CD4-positive, CD25-positive, alpha-beta regulatory T cell (primary cell): ENCODE measurements at regions not wholly inside any gene's neighbourhood (a gene's known extent, or its start where the extent isn't known, plus 50 kb on each side); places are given as distances from the start of the nearest gene placed in this dataset.

Source experiments
- ATAC-seq, 2 donors: fragments of 150-1000 bp; cut with Tn5 transposase; one replicate each; pipeline ENCODE4 v1.10.0; 2021; ENCODE audit warnings: low read depth in 2 of 2, moderate number of reproducible peaks in 2 of 2, moderate library complexity in 1 of 2
- DNase-seq, 3 donors: peaks; one replicate each; pipeline versions ENCODE4 v3.0.0 to v3.0.0-alpha.2; 2012 to 2022; ENCODE audit warnings: mixed read lengths in 1 of 3
- H3K27ac ChIP-seq: one replicate; pipeline ENCODE4 v1.7.0; 2013; ENCODE audit warnings: mild to moderate bottlenecking, low read length; ENCODE audit not compliant: insufficient read depth, poor library complexity, severe bottlenecking
- H3K27me3 ChIP-seq: one replicate; pipeline ENCODE4 v1.7.0; 2013; ENCODE audit warnings: low read length; ENCODE audit not compliant: control insufficient read depth, insufficient read depth
- H3K36me3 ChIP-seq: one replicate; pipeline ENCODE4 v1.7.0; 2013; ENCODE audit warnings: mild to moderate bottlenecking, low read length, moderate library complexity; ENCODE audit not compliant: control insufficient read depth, insufficient read depth
- H3K4me1 ChIP-seq: 2 replicates; pipeline ENCODE4 v1.7.0; 2013; ENCODE audit warnings: mild to moderate bottlenecking, low read length; ENCODE audit not compliant: insufficient read depth, control insufficient read depth, poor library complexity, severe bottlenecking
- H3K4me3 ChIP-seq: one replicate; pipeline ENCODE4 v1.7.0; 2013; ENCODE audit warnings: low read depth, mild to moderate bottlenecking, low read length, moderate library complexity
- H3K9me3 ChIP-seq, 2 experiments: 1 replicate in 1 of 2; 2 replicates in 1 of 2; pipeline ENCODE4 v1.7.0; 2013; ENCODE audit warnings: low read length in 2 of 2, mild to moderate bottlenecking in 1 of 2, moderate library complexity in 1 of 2; ENCODE audit not compliant: control insufficient read depth in 2 of 2
- H3K27ac Mint-ChIP-seq, 3 donors: one replicate each; pipeline ENCODE4 v1.8.0; 2020 to 2022; ENCODE audit warnings: mild to moderate bottlenecking in 3 of 3, mixed read lengths in 3 of 3, moderate library complexity in 2 of 3
- H3K27me3 Mint-ChIP-seq: one replicate; pipeline ENCODE4 v1.8.0; 2022; ENCODE audit warnings: mild to moderate bottlenecking, mixed read lengths
- H3K36me3 Mint-ChIP-seq: one replicate; pipeline ENCODE4 v1.8.0; 2020; ENCODE audit warnings: mixed read lengths
- H3K4me1 Mint-ChIP-seq, 4 donors: one replicate each; pipeline ENCODE4 v1.8.0; 2020 to 2022; ENCODE audit warnings: mixed read lengths in 4 of 4, mild to moderate bottlenecking in 1 of 4
- H3K4me3 Mint-ChIP-seq, 4 donors: one replicate each; pipeline ENCODE4 v1.8.0; 2020 to 2022; ENCODE audit warnings: mild to moderate bottlenecking in 4 of 4, mixed read lengths in 4 of 4, moderate library complexity in 3 of 4
- H3K9me3 Mint-ChIP-seq, 7 donors: one replicate each; pipeline ENCODE4 v1.8.0; 2020 to 2022; ENCODE audit warnings: mixed read lengths in 7 of 7, mild to moderate bottlenecking in 3 of 7, moderate library complexity in 2 of 7

- DNase-seq (no peak), ATAC-seq (no peak)
- peaks cover 22% of the 10 kb centered on the region for H3K27me3 Mint-ChIP-seq
- no peak overlapping the region for H3K27ac Mint-ChIP-seq
- H3K4me1 Mint-ChIP-seq, result no peaks in the 10 kb centered on the region
- Histone ChIP-seq H3K4me3 (no peak overlapping the region), H3K4me1 (no peaks in the 10 kb centered on the region), H3K27ac (no peak overlapping the region), H3K27me3 (peaks cover 1% of the 10 kb centered on the region), H3K9me3 (peaks cover 0 to 4% of the 10 kb centered on the region in 2 experiments), H3K36me3 (no peaks in the 10 kb centered on the region)
- H3K4me3 Mint-ChIP-seq, result no peak overlapping the region
- no peaks in the 10 kb centered on the region for H3K36me3 Mint-ChIP-seq
- H3K9me3 Mint-ChIP-seq, result peaks cover 0 to 11% (median 5%) of the 10 kb centered on the region in 7 donors
Measured at GRCh38 chr13:44074611-44075010, 194.9 kb downstream of the LACC1 start.

GRCh38 chr13:44075113-44075512 is 195.4 kb downstream of the LACC1 start:
- H3K4me1 Mint-ChIP-seq, result no peaks in the 10 kb centered on the region
- Histone ChIP-seq H3K36me3 (no peaks in the 10 kb centered on the region), H3K27me3 (peaks cover 1% of the 10 kb centered on the region), H3K4me3 (no peak overlapping the region), H3K27ac (no peak overlapping the region), H3K4me1 (no peaks in the 10 kb centered on the region), H3K9me3 (peaks cover 0 to 4% of the 10 kb centered on the region in 2 experiments)
- peaks cover 20% of the 10 kb centered on the region for H3K27me3 Mint-ChIP-seq
- H3K36me3 Mint-ChIP-seq, result no peaks in the 10 kb centered on the region
- no peak overlapping the region for H3K27ac Mint-ChIP-seq
- ATAC-seq (no peak), DNase-seq (no peak)
- peaks cover 0 to 11% (median 5%) of the 10 kb centered on the region in 7 donors for H3K9me3 Mint-ChIP-seq
- no peak overlapping the region for H3K4me3 Mint-ChIP-seq

- H3K4me3 Mint-ChIP-seq, result no peak overlapping the region
- DNase-seq (no peak), ATAC-seq (no peak)
- Histone ChIP-seq H3K4me1 (no peaks in the 10 kb centered on the region), H3K4me3 (no peak overlapping the region), H3K27ac (no peak overlapping the region), H3K9me3 (no peaks in the 10 kb centered on the region), H3K27me3 (peaks cover under 1% of the 10 kb centered on the region), H3K36me3 (no peaks in the 10 kb centered on the region)
- H3K36me3 Mint-ChIP-seq, result no peaks in the 10 kb centered on the region
- H3K9me3 Mint-ChIP-seq, result peaks cover 0 to 13% (median 0%) of the 10 kb centered on the region in 7 donors
- H3K27me3 Mint-ChIP-seq, result peaks cover 25% of the 10 kb centered on the region
- no peaks in the 10 kb centered on the region for H3K4me1 Mint-ChIP-seq
- H3K27ac Mint-ChIP-seq, result no peak overlapping the region
Measured at GRCh38 chr13:44078806-44079376, 199.2 kb downstream of the LACC1 start.

- Mint-ChIP-seq H3K9me3 (peaks cover 0 to 13% (median 0%) of the 10 kb centered on the region in 7 donors), H3K27me3 (peaks cover 25% of the 10 kb centered on the region), H3K27ac (no peak overlapping the region), H3K4me1 (no peaks in the 10 kb centered on the region), H3K36me3 (no peaks in the 10 kb centered on the region), H3K4me3 (no peak overlapping the region)
- no peak overlapping the region for H3K27ac ChIP-seq
- DNase-seq (no peak), ATAC-seq (no peak)
- H3K27me3 ChIP-seq, result peaks cover under 1% of the 10 kb centered on the region
- no peaks in the 10 kb centered on the region for H3K4me1 ChIP-seq
- no peaks in the 10 kb centered on the region for H3K36me3 ChIP-seq
- no peaks in the 10 kb centered on the region for H3K9me3 ChIP-seq
- H3K4me3 ChIP-seq, result no peak overlapping the region
Measured at GRCh38 chr13:44079413-44080205, 199.9 kb downstream of the LACC1 start.

- Histone ChIP-seq H3K9me3 (no peaks in the 10 kb centered on the region), H3K4me1 (no peaks in the 10 kb centered on the region), H3K4me3 (no peak overlapping the region), H3K27me3 (peaks cover 4% of the 10 kb centered on the region), H3K27ac (no peak overlapping the region), H3K36me3 (no peaks in the 10 kb centered on the region)
- H3K4me3 Mint-ChIP-seq, result no peak overlapping the region
- DNase-seq (no peak), ATAC-seq (no peak)
- peaks cover 0 to 7% (median 0%) of the 10 kb centered on the region in 7 donors for H3K9me3 Mint-ChIP-seq
- H3K27ac Mint-ChIP-seq, result no peak overlapping the region
- H3K27me3 Mint-ChIP-seq, result peaks cover 26% of the 10 kb centered on the region
- H3K36me3 Mint-ChIP-seq, result no peaks in the 10 kb centered on the region
- peaks cover 0 to 8% (median 5%) of the 10 kb centered on the region in 4 donors for H3K4me1 Mint-ChIP-seq
Measured at GRCh38 chr13:44084146-44084545, 204.4 kb downstream of the LACC1 start.

GRCh38 chr13:44086389-44086788 is 206.7 kb downstream of the LACC1 start:
- no peak for DNase-seq
- Mint-ChIP-seq H3K9me3 (peaks cover 0 to 7% (median 1%) of the 10 kb centered on the region in 7 donors), H3K36me3 (no peaks in the 10 kb centered on the region), H3K27me3 (peaks cover 25% of the 10 kb centered on the region), H3K4me3 (no peak overlapping the region), H3K4me1 (peaks cover 0 to 14% (median 10%) of the 10 kb centered on the region in 4 donors), H3K27ac (no peak overlapping the region)
- Histone ChIP-seq H3K27ac (no peak overlapping the region), H3K27me3 (peaks cover 6% of the 10 kb centered on the region), H3K4me1 (no peaks in the 10 kb centered on the region), H3K4me3 (no peak overlapping the region), H3K9me3 (no peaks in the 10 kb centered on the region), H3K36me3 (no peaks in the 10 kb centered on the region)
- no peak for ATAC-seq

- no peak overlapping the region for H3K27ac ChIP-seq
- ATAC-seq (no peak), DNase-seq (no peak)
- Mint-ChIP-seq H3K9me3 (peaks cover 0 to 6% (median 0%) of the 10 kb centered on the region in 7 donors), H3K27ac (no peak overlapping the region), H3K27me3 (peaks cover 15% of the 10 kb centered on the region), H3K36me3 (no peaks in the 10 kb centered on the region), H3K4me3 (peak overlapping the region in 1 of 4 donors; percentile 3), H3K4me1 (peaks cover 0 to 17% (median 10%) of the 10 kb centered on the region in 4 donors)
- peaks cover 6% of the 10 kb centered on the region for H3K27me3 ChIP-seq
- no peaks in the 10 kb centered on the region for H3K9me3 ChIP-seq
- H3K36me3 ChIP-seq, result no peaks in the 10 kb centered on the region
- no peak overlapping the region for H3K4me3 ChIP-seq
- H3K4me1 ChIP-seq, result no peaks in the 10 kb centered on the region
Measured at GRCh38 chr13:44088411-44088810, 208.7 kb downstream of the LACC1 start.
